NCI-H1417 (cell line): ENCODE measurements at regions not wholly inside any gene's neighbourhood (a gene's known extent, or its start where the extent isn't known, plus 50 kb on each side); places are given as distances from the start of the nearest gene placed in this dataset.

Experiments used
- DNase-seq, 3 experiments: peaks; one replicate each; lab custom pipeline; 2025; lab: John Stamatoyannopoulos, UW

- no peak for DNase-seq
Measured at GRCh38 chr6:91407706-91408105, 820.8 kb upstream of the MAP3K7 start.

DNA sequence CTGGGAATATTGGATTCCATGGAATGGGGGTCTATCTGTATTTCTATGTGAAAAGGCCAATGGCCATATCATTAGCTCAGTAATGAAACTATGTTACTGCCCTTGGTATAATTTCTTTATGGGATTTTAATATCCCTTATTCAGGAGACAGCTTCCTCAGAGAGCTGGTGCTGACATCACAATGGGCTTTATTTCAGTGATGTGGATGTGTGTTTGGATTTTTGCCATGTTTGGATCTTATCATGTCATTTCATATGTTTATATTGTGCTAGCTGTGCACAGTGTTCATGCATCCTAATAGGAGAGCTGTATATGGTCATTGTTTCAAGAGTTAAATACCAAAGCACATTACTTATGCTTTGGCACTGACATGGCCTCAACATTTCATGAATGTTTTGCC lies 806.1 kb upstream of the MAP3K7 start:
- no peak for DNase-seq

DNA sequence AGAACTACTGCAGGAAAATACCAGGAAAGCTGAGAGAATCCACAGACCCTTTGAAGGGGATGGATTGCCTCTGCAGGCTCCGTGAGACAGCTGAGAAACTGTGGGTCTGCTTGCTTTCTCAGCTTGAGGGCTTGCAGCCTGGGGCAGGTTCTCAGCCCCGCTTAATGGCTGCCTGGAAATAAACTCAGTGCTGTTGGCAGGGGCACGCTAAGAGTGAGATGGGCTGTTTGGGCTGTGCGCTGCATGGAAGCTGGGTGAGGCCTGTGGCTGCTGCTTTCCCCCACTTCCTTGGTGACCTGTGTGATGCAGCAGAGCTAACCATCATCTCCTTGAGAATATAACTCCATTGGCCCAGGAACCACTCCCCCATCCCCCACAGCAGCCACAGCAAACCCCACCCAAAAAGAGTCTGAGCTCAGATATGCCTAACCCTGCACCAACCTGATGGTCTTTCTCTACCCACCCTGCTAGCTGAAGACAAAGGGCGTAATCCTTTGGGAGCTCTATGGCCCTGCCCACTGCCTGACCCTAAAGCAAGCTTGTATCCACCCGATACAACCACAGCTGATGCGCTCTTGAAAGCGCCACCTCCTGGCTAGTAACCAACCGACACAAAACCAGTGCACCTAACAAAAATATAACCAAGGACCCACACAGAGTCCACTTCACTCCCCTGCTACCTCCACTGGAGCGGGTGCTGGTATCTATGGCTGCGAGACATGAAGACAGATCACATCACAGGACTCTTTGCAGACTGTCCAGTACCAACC lies 800.6 kb upstream of the MAP3K7 start:
- DNase-seq = no peak

- no peak for DNase-seq
Measured at GRCh38 chr6:91386204-91386603, 799.3 kb upstream of the MAP3K7 start.

DNA sequence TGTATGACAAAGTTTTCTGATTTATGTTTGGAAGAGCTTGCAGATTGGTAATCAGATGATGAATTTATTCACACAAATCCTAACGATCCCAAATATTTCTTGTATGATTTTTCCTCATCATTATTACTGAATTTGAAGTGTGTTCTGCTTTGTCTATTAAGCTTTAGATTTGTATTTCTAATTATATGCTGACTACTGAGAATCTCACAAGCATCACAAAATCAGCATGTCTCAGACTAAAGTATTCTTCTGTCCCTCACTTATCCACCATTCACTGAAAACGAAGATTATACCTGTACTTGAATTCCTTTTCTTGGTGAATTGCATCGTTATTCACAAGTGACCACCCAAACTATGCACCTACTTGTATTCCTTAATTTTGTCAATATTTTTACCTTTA lies 796.3 kb upstream of the MAP3K7 start:
- DNase-seq = no peak

- DNase-seq = peak in 2 of 3 experiments; percentile 60 to 80
Measured at GRCh38 chr6:91376686-91377085, 789.8 kb upstream of the MAP3K7 start.

DNA sequence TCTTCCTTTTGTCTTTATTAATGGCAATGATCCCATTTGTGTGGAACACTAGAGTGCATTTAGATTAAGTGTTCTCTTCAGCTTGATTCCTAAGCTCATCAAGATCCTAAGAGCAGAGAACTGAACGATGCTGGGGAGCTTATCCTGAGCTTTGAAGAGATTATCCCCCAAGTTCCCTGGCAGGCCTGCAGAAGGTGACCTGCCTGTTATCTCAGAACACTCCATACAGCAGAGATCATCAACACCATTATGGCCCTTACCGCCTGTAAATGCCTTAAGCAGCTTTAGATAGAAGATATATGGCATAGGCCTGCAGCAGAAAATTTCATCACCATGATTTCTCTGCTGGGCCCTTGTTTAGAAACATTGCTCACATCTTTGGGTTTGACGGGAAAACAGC lies 779.9 kb upstream of the MAP3K7 start:
- no peak for DNase-seq

DNA sequence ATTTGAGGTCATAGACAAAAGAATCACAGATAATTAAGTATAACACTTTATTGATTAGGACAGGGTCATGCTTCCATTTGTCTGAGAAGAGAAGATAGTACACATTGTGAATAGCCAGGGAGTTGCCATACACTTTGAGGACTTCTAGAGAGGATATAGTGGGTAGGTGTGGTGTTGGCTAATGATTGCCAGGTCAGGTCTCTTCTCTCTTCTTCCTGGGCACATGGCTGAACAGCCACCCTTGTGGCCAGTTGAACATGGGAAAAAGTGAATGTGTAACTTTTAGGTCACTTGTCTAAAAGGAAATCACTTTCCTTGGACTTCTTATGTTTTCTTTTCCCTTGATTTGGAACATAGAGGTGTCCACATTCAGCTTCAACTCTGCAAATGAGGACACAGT lies 772.1 kb upstream of the MAP3K7 start:
- DNase-seq = no peak

DNA sequence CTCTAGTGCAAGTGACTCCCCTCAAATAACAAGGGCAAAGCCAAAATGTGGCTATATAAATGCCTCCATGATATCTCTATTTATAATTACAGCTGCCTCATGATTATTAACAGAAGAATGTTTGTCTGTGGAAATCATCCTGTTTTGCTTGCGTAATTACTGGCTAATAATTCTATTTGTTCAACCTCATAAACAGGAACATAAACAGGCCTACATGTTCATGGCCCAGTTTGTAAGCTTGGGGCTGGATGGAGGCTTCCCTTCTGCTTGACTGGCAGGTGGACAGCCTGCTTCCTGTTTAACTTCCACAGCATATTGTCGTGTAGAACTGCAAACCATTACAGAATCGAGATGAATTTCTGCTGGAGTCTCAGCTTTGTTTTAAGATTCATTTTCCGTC lies 766.0 kb upstream of the MAP3K7 start:
- DNase-seq = peak in 1 of 3 experiments; percentile 17

- DNase-seq = no peak
Measured at GRCh38 chr6:91352321-91352720, 765.4 kb upstream of the MAP3K7 start.

GRCh38 chr6:91350146-91350908 lies 763.5 kb upstream of the MAP3K7 start:
- no peak for DNase-seq

GRCh38 chr6:91341473-91341872 lies 754.6 kb upstream of the MAP3K7 start:
- DNase-seq = no peak

- DNase-seq = no peak
Measured at GRCh38 chr6:91340896-91341395, 754.1 kb upstream of the MAP3K7 start.

DNA sequence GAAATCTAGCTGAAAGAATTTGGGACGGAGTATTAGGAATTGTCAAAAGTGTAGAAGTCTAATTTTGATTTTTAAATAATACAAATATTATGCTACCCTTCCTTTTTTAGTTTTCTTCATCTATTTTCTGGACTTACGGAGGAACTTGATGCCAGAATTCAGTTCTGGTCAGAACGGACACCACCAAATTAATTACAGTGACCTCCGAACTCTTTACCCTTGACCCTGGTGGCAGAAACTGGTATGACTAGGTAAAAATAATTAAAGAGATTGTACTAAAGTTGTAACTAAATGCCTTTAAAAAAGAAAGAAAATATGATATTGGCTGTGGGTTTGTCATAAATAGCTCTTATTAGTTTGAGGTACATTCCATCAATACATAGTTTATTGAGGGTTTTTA lies 751.1 kb upstream of the MAP3K7 start:
- DNase-seq = no peak

DNA sequence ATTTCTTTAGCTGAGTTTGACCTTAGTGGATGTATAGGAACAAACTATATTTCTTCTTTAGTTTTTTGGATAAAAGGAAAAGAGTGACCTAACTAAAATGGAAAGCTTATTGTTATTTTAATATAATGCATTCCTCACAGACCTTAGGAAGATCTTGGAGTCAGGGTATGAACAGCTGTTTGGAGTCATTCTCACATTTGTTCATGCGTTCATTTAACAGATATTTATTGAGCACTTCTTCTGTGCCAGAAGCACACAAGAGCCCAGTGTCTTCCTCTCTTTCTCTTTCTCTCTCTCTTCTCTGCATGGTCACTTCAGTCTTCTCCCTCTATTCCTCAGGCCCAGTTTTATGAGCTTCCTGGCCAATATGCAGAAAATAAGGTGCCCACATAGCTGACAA lies 744.0 kb upstream of the MAP3K7 start:
- DNase-seq = no peak

DNA sequence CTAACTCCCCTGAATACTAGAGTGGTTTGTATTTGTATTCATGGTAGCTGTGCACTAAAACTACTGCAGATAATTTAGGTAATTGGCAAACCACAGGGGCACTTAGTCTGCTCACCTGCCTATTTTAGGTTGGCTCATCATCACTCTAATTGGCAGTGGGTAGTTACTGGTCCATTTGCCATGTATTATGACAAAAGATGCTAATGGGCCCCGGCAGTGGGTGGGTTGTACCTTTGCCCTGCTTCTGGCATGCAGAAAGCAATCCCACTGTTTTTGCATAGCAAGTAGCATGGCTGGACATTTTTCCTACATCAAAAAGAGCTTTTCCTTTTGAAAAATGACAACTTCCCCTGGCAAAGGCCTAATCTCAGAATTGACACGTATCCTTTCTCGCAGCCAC lies 741.4 kb upstream of the MAP3K7 start:
- DNase-seq = peak; percentile 67 to 91 (median 79)

- DNase-seq = no peak
Measured at GRCh38 chr6:91324711-91325110, 737.8 kb upstream of the MAP3K7 start.

DNA sequence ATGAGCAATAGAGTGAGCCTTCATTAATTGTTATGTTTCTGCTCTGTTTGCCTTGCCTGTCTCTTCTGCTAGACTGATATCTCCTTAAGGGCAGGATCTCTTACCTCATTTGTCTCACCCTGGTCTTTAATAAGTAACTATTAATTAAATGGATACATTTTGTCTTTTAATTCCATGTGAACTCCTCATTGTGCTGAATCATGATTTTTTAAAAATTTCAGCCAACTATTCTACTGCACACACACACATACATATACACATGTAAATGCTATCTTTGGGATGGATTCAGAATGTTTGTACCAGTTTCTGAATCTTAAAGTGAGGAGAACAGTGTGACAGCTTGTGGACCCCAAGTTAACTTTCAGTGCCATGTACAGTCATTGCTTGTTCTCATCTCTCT lies 731.1 kb upstream of the MAP3K7 start:
- DNase-seq = no peak

- DNase-seq = no peak
Measured at GRCh38 chr6:91317247-91317835, 730.5 kb upstream of the MAP3K7 start.

DNA sequence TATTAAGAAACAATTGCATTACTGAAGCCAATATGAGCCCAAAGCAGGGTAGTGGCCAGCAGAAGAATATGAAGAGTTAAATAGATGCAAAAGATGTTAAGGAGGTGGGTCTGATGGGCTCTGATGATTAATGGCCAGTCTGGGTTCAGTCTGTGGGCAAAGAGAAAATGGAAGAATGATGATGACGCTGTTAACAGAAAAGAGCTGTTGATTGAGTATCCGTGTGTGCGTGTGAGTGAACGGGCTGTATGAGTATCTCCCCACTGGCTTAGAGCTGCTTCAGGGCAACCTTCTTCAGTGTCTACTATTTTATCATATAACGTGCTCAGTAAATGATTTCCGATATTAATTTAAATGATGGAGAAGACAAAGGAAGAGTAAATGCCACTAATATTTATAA lies 723.3 kb upstream of the MAP3K7 start:
- no peak for DNase-seq

DNA sequence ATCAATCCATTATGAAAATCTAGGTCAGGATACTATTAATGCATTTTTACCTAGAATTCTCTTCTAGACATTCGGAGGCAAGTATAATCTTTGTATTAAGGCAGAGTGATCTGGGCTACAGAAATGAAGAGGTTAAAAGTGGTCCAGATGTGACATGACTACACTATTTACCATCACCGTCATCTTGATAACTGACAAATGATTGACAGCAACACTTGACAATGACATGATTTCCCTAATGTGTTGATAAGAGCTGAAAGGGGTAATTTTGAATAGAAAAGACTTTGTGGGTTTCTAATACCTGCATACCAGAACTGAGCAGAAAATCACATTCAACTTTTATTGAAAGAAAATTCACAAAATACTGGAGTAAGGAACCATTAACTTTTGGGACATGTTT lies 718.9 kb upstream of the MAP3K7 start:
- no peak for DNase-seq

DNA sequence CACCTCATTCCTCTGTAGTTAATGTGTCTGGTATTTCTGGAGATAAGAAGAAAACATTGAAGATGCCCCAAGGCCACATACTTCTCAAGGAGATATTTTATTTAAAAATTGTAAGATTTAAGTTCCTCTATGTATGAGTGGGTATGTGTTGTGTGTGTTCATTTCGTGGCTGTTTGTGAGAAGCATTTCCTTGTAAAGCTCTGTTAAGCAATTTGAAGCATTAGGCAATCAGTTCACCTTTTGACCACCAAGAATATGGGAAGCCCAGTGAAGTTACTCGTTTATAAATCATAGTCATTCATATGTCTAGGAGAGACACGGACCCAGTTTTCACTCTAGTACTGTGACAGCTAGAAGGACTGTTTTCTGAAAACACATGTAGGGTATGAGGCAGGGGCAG lies 717.6 kb upstream of the MAP3K7 start:
- no peak for DNase-seq

DNA sequence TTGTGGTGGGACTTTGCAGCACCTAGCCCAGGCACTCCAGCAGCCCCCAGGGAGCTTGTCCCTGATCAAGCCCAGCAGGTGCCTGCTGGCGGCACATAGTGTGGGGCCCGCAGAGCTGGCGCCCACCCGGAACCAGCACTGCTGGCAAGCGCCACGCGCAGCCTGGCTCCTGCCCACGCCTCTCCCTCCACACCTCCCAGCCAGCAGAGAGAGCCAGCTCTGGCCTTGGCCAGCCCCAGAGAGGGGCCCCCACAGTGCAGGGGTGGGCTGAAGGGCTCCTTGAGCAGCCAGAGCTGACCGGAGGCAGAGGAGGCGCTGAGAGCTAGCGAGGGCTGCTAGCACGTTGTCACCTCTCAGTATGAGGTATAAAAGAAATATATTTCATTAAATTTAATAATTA lies 716.5 kb upstream of the MAP3K7 start:
- no peak for DNase-seq
